GM12878 (cell line): ENCODE measurements at regions not wholly inside any gene's neighbourhood (a gene's known extent, or its start where the extent isn't known, plus 50 kb on each side); places are given as distances from the start of the nearest gene placed in this dataset.

Experiments used
- ATAC-seq: fragments of 200-7000 bp; cut with Tn5 transposase; 3 replicates; pipeline ENCODE4 v1.9.1; 2020; ENCODE audit warnings: mild to moderate bottlenecking, moderate library complexity
- BruUV-seq: library from RNA; stranded (reverse); fragments of 400-500 nt; replicated peaks from 2 replicates; lab custom pipeline; 2021; lab: Mats Ljungman, UMichigan
- CTCF ChIA-PET: fragments of 300-600 bp; sonication (Branson Sonifier 250); formaldehyde crosslinking; extraction: SDS; loops from one replicate; lab custom pipeline; 2021; ENCODE audit warnings: inconsistent platforms; lab: Yijun Ruan, JAX
- POLR2A ChIA-PET: fragments of 350-600 bp; formaldehyde crosslinking; extraction: SDS; loops from one replicate; lab custom pipeline; 2021; ENCODE audit warnings: inconsistent platforms; lab: Charles Lee
- RAD21 ChIA-PET: fragments of 300-600 bp; sonication (Branson Sonifier 250); formaldehyde crosslinking; loops from one replicate; lab custom pipeline; 2023; ENCODE audit warnings: antibody characterized with exemption; ENCODE audit not compliant: unreplicated experiment; lab: Charles Lee
- SMC1A ChIA-PET: fragments of 300-600 bp; sonication (Branson Sonifier 250); formaldehyde crosslinking; loops from one replicate; lab custom pipeline; 2023; ENCODE audit not compliant: unreplicated experiment, uncharacterized antibody; lab: Charles Lee
- DNase-seq: peaks from one replicate; pipeline ENCODE4 v3.0.0-alpha.2; 2011; ENCODE audit warnings: low read depth, low spot score
- FAIRE-seq: peaks from 3 replicates; lab custom pipeline; 2011; peaks lifted over from hg19 to GRCh38; lab: Jason Lieb, UNC
- H2AFZ ChIP-seq: 2 replicates; pipeline ENCODE4 v1.6.0; 2011; ENCODE audit warnings: low read depth, low read length, control low read depth; ENCODE audit not compliant: control insufficient read depth
- H3K27ac ChIP-seq: 2 replicates; pipeline ENCODE4 v1.5.1; 2011; ENCODE audit warnings: control low read depth; ENCODE audit not compliant: control insufficient read depth, insufficient read depth
- H3K27me3 ChIP-seq, 2 experiments: replicated peaks in 1 of 2; 2 replicates each; pipeline versions ENCODE4 v1.6.0 to v1.6.1; 2011; ENCODE audit warnings: low read length in 1 of 2; ENCODE audit not compliant: control insufficient read depth in 2 of 2, insufficient read depth in 2 of 2
- H3K36me3 ChIP-seq, 2 experiments: 2 replicates each; pipeline ENCODE4 v1.5.1; 2011; ENCODE audit warnings: low read length in 1 of 2; ENCODE audit not compliant: control insufficient read depth in 2 of 2, insufficient read depth in 2 of 2
- H3K4me1 ChIP-seq: 2 replicates; pipeline ENCODE4 v1.6.1; 2011; ENCODE audit warnings: mild to moderate bottlenecking, low read length, moderate library complexity, mixed read lengths; ENCODE audit not compliant: control insufficient read depth, insufficient read depth
- H3K4me2 ChIP-seq: 2 replicates; pipeline ENCODE4 v1.6.0; 2011; ENCODE audit warnings: control low read depth; ENCODE audit not compliant: control insufficient read depth, insufficient read depth
- H3K4me3 ChIP-seq: fragments of 200-600 bp; sonication (generic); 2 replicates; pipeline ENCODE4 v1.5.1; 2016
- H3K79me2 ChIP-seq: 2 replicates; pipeline ENCODE4 v1.6.0; 2011; ENCODE audit warnings: low read length; ENCODE audit not compliant: control insufficient read depth, insufficient read depth
- H3K9ac ChIP-seq: 2 replicates; pipeline ENCODE4 v1.8.0; 2011; ENCODE audit warnings: low read length, control low read depth, mixed read lengths; ENCODE audit not compliant: control insufficient read depth, insufficient read depth
- H3K9me3 ChIP-seq: replicated peaks from 3 replicates; pipeline ENCODE4 v1.5.1; 2011; ENCODE audit warnings: mild to moderate bottlenecking, low read length; ENCODE audit not compliant: control insufficient read depth, insufficient read depth
- H4K20me1 ChIP-seq: 2 replicates; pipeline ENCODE4 v1.6.0; 2011; ENCODE audit not compliant: control insufficient read depth, insufficient read depth
- BCL11A ChIP-seq: IDR thresholded peaks from 2 replicates; pipeline ENCODE4 v1.6.1; 2011; ENCODE audit warnings: low read depth, low read length
- CBFB ChIP-seq: IDR thresholded peaks from 2 replicates; pipeline ENCODE4 v1.6.1; 2016; ENCODE audit warnings: antibody characterized with exemption, low read depth
- DPF2 ChIP-seq: fragments of 450-650 bp; IDR thresholded peaks from 2 replicates; pipeline ENCODE4 v1.6.1; 2017; ENCODE audit warnings: mild to moderate bottlenecking
- ETV6 ChIP-seq, 2 experiments: fragments of 450-650 bp in 1 of 2; IDR thresholded peaks in 1 of 2; conservative IDR thresholded peaks in 1 of 2; 2 replicates each; pipeline ENCODE4 v1.6.1; 2014; ENCODE audit warnings: antibody characterized with exemption in 1 of 2, borderline replicate concordance in 1 of 2, low read depth in 1 of 2, mild to moderate bottlenecking in 1 of 2, moderate library complexity in 1 of 2
- HDAC6 ChIP-seq: fragments of 200-600 bp; sonication (generic); IDR thresholded peaks from one replicate; pipeline ENCODE4 v1.8.0; 2017; ENCODE audit warnings: antibody characterized with exemption; ENCODE audit not compliant: unreplicated experiment
- JUNB ChIP-seq: IDR thresholded peaks from 2 replicates; pipeline ENCODE4 v1.6.1; 2016; ENCODE audit warnings: antibody characterized with exemption, mild to moderate bottlenecking
- MEF2A ChIP-seq: IDR thresholded peaks from 2 replicates; pipeline ENCODE4 v1.6.1; 2011; ENCODE audit warnings: low read depth, mild to moderate bottlenecking, low read length, moderate library complexity; ENCODE audit not compliant: insufficient read depth
- NFYA ChIP-seq: IDR thresholded peaks from 2 replicates; pipeline ENCODE4 v1.6.1; 2011; ENCODE audit warnings: low read depth, mild to moderate bottlenecking, low read length, improper control_type of control experiment, borderline replicate concordance
- NRF1 ChIP-seq: conservative IDR thresholded peaks from 2 replicates; pipeline ENCODE4 v1.6.1; 2011; ENCODE audit warnings: mild to moderate bottlenecking, low read depth, low read length, improper control_type of control experiment
- POLR2AphosphoS2 ChIP-seq: IDR thresholded peaks from 2 replicates; pipeline ENCODE4 v1.6.1; 2011; ENCODE audit warnings: low read depth, mild to moderate bottlenecking, low read length, improper control_type of control experiment, moderate library complexity
- SIX5 ChIP-seq: IDR thresholded peaks from 2 replicates; pipeline ENCODE4 v1.6.1; 2011; ENCODE audit warnings: mild to moderate bottlenecking, low read depth, low read length, moderate library complexity; ENCODE audit not compliant: severe bottlenecking
- SPI1 ChIP-seq: IDR thresholded peaks from 2 replicates; pipeline ENCODE4 v1.6.1; 2011; ENCODE audit warnings: low read depth, mild to moderate bottlenecking, low read length, moderate library complexity, borderline replicate concordance; ENCODE audit not compliant: insufficient read depth
- STAT1 ChIP-seq: fragments of 450-650 bp; conservative IDR thresholded peaks from 2 replicates; pipeline ENCODE4 v1.6.1; 2014; ENCODE audit warnings: antibody characterized with exemption, mild to moderate bottlenecking
- TCF7 ChIP-seq: IDR thresholded peaks from 2 replicates; pipeline ENCODE4 v1.6.1; 2014; ENCODE audit warnings: antibody characterized with exemption, borderline replicate concordance
- ZBTB11 ChIP-seq: fragments of 450-650 bp; formaldehyde crosslinking; IDR thresholded peaks from 2 replicates; pipeline ENCODE4 v1.5.0; 2022; ENCODE audit warnings: mild to moderate bottlenecking, missing genetic modification characterization
- ZNF207 ChIP-seq: fragments of 450-650 bp; IDR thresholded peaks from 2 replicates; pipeline ENCODE4 v1.6.1; 2014; ENCODE audit warnings: antibody characterized with exemption, mild to moderate bottlenecking, borderline replicate concordance
- ZNF24 ChIP-seq: fragments of 450-650 bp; IDR thresholded peaks from 2 replicates; pipeline ENCODE4 v1.6.1; 2017; ENCODE audit warnings: antibody characterized with exemption, mild to moderate bottlenecking
- WGBS: methylation state at CpG from one replicate; pipeline ENCODE4 v1.1.6; 2016; ENCODE audit warnings: low lambda C conversion rate; ENCODE audit not compliant: insufficient replicate concordance, insufficient coverage; ENCODE audit errors: missing lambda C conversion rate; 5-methylcytosine and 5-hydroxymethylcytosine counted together
- in situ Hi-C: fragments of 300-500 bp; cut with MboI; formaldehyde crosslinking; loops from 9 replicates; pipeline ENCODE4 v1.14.3; 2018; ENCODE audit warnings: mixed read lengths
- intact Hi-C: fragments of 100-400 bp; cut with micrococcal nuclease; formaldehyde crosslinking; loops from one replicate; pipeline ENCODE4 v1.14.2; 2022; ENCODE audit not compliant: unreplicated experiment
- TF ChIP-seq, protein P1 (sequence below): fragments of 450-650 bp; IDR thresholded peaks from 2 replicates; pipeline ENCODE4 v1.6.1; 2017; ENCODE audit warnings: mild to moderate bottlenecking
- TF ChIP-seq, protein P2 (sequence below): fragments of 450-650 bp; IDR thresholded peaks from 2 replicates; pipeline ENCODE4 v1.6.1; 2017; ENCODE audit warnings: borderline replicate concordance

DNA sequence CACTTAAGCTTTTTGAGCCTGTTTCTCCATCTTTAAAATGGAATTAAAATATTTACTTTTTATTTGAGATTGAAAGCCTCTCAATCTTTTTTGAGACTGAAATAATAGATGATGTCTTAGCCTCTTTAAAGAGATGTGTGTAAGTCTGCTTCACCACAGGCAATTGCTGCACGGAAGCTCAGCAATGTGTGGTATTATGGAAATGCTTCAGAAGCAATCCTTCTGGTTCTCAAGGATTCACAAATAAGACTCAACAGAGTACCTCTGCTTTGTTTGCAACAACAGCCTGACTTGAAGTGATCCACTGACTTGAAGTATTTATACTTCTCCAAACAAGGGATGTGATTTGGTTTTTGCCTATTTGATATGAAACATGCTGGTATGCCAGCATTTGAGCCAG lies 332.0 kb upstream of the RASGRP1 start (continued):
- TF ChIP-seq, protein P1, sequence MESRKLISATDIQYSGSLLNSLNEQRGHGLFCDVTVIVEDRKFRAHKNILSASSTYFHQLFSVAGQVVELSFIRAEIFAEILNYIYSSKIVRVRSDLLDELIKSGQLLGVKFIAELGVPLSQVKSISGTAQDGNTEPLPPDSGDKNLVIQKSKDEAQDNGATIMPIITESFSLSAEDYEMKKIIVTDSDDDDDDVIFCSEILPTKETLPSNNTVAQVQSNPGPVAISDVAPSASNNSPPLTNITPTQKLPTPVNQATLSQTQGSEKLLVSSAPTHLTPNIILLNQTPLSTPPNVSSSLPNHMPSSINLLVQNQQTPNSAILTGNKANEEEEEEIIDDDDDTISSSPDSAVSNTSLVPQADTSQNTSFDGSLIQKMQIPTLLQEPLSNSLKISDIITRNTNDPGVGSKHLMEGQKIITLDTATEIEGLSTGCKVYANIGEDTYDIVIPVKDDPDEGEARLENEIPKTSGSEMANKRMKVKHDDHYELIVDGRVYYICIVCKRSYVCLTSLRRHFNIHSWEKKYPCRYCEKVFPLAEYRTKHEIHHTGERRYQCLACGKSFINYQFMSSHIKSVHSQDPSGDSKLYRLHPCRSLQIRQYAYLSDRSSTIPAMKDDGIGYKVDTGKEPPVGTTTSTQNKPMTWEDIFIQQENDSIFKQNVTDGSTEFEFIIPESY, result no peak
- TF ChIP-seq JUNB (no peak), SIX5 (no peak)

GRCh38 chr15:38897551-38897950 lies 332.9 kb upstream of the RASGRP1 start:
- SMC1A ChIA-PET, result no interaction called here
- RAD21 ChIA-PET, result no interaction called here
- DNase-seq, result no peak
- Histone ChIP-seq H4K20me1 (no peaks in the 10 kb centered on the region), H3K9ac (no peak overlapping the region), H3K4me2 (no peak overlapping the region), H3K27me3 (no peaks in the 10 kb centered on the region; a peak in 1 of 4 replicates), H3K9me3 (no peaks in the 10 kb centered on the region), H3K27ac (no peak overlapping the region)
- no peak for TF ChIP-seq ZBTB11 (CRISPR knock-in tag)
- TF ChIP-seq ETV6 (conservative IDR thresholded peaks at IDR 0.05 in 1 of 2, IDR thresholded peaks at IDR 0.05 in 1 of 2; ENCODE audit: borderline replicate concordance in 1 of 2, low read depth in 1 of 2), result no peak
- TF ChIP-seq DPF2, result no peak
- TF ChIP-seq BCL11A, result no peak
- TF ChIP-seq ZNF24, result no peak
- TF ChIP-seq CBFB, result no peak
- no peak for TF ChIP-seq ZNF207
- TF ChIP-seq NRF1, result no peak
- TF ChIP-seq TCF7, result no peak
- TF ChIP-seq MEF2A, result no peak
- no peak for TF ChIP-seq SPI1
- no peak for TF ChIP-seq POLR2AphosphoS2
- no peak for TF ChIP-seq HDAC6
- TF ChIP-seq STAT1, result no peak
- TF ChIP-seq NFYA, result no peak
- TF ChIP-seq, protein P2, sequence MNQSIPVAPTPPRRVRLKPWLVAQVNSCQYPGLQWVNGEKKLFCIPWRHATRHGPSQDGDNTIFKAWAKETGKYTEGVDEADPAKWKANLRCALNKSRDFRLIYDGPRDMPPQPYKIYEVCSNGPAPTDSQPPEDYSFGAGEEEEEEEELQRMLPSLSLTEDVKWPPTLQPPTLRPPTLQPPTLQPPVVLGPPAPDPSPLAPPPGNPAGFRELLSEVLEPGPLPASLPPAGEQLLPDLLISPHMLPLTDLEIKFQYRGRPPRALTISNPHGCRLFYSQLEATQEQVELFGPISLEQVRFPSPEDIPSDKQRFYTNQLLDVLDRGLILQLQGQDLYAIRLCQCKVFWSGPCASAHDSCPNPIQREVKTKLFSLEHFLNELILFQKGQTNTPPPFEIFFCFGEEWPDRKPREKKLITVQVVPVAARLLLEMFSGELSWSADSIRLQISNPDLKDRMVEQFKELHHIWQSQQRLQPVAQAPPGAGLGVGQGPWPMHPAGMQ, result no peak
- TF ChIP-seq, all 136 proteins: peak for 0
- H3K36me3 ChIP-seq, result no peaks in the 10 kb centered on the region
- ATAC-seq (no peak), FAIRE-seq (no peak)
- in situ Hi-C loops (no loop called here), intact Hi-C loops (no loop called here)
- ChIA-PET CTCF (no interaction called here), POLR2A (no interaction called here)
- no peak overlapping the region for H2AFZ ChIP-seq
- WGBS, result 38% methylated on average over 1 of the region's 1 CpG
- no peaks in the 10 kb centered on the region for H3K79me2 ChIP-seq
- no TSS peak for BruUV-seq
- H3K4me3 ChIP-seq, result no peak overlapping the region
- H3K4me1 ChIP-seq, result no peaks in the 10 kb centered on the region
